DMS79 (cell line): ENCODE measurements at regions not wholly inside any gene's neighbourhood (a gene's known extent, or its start where the extent isn't known, plus 50 kb on each side); places are given as distances from the start of the nearest gene placed in this dataset.

Experiments
- DNase-seq: peaks from one replicate; lab custom pipeline; 2025; lab: John Stamatoyannopoulos, UW

DNA sequence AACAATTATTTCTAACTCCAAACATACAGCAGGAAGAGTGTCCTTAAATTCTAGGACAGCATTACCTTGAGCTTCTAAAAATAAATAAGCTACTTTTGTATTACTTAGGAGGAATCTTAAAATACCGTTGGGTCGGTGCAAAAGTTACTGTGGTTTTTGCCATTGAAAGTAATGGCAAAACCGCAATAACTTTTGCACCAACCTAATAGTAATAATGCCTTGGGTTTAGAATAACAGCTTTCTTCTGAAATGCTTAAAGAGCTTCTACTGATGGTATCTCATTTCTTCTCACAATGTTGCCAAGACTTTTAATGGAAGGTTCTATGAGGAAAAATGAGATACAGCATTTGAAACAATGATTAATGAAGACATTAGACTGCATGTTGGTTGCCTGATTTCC is 179.9 kb downstream of the SEC16B start:
- DNase-seq, result no peak

DNA sequence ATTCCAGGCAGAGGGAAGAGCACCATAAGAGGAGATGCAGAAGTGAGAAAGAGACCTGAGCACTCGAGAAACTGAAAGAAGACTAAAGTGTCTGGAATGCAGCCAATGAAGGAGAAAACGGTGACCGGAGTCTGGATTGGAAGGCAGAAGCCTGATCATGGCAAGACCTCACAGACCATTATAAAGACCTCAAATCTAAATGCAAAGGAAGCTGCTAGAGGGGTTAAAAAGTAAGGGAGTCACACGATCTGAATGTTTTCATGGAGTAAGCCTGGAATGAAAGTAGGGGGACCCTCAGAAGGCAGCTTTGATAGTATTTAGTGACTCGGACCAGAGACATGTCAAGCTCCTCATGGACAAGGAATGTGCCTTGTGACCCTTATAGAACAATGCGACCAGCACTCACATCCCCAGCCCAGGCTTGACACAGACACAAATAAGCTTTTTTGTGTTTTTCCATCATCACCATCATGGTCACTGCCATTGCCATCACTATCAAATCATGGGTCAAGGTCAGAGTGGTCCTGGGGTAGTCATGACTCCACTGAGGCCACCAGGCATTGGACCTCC is 183.6 kb downstream of the SEC16B start:
- no peak for DNase-seq

DNA sequence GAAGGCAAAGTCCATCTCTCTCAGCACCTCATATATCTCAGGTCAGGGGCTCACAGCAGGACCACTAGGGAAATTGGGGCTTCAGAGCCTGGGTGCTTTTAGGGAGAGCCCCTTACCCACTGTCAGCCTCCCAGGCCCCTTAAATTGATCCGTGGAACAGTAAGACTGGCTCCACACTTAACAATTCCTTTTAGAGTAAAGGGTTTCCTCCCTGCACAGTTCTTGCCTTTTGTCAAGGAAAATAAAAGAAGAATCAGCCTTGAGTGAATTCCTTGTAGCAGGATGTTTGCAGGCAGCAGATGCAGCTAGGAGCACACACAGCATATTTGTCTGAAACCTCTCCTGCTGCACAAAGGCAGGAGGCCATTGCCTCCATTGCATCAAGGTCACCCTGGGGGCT is 184.9 kb downstream of the SEC16B start:
- DNase-seq, result no peak

DNA sequence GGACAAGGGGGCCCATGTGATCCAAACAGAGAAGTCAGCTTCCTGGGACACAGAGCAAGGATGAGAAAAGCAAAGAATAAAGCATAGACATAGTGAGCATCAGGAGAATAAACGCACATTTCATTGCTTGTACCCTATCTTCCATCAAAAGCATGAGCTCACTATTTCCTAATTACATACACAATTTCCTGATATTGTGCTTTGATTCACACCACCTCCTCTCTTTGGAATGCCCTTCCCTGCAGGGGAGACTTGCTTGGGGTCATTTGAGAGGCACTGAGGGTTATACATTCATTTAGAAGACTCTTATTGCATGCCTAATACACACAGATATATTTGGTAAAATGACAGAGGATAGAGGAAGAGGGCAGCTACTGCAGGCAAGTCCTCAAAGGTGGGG is 185.4 kb downstream of the SEC16B start:
- DNase-seq, result no peak

DNA sequence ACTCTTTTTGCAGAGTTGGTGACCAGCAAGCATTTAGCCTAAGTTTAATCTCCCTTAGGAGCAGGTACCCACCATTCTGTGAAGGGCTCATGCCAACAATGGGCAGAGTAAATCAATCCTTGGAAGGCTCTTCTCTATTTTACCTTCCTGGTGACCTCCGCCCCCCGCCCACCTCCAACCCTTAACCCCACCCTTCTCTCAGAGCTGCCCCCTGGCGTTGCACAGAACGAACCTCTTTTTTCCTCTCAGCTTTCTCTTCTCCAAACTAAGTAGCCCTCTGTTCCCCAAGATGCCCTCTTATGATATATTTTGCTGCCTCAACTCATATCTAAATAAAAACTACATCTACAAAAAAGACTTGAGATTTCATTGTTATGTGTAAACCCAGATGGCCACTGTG is 186.8 kb downstream of the SEC16B start:
- DNase-seq, result no peak

DNA sequence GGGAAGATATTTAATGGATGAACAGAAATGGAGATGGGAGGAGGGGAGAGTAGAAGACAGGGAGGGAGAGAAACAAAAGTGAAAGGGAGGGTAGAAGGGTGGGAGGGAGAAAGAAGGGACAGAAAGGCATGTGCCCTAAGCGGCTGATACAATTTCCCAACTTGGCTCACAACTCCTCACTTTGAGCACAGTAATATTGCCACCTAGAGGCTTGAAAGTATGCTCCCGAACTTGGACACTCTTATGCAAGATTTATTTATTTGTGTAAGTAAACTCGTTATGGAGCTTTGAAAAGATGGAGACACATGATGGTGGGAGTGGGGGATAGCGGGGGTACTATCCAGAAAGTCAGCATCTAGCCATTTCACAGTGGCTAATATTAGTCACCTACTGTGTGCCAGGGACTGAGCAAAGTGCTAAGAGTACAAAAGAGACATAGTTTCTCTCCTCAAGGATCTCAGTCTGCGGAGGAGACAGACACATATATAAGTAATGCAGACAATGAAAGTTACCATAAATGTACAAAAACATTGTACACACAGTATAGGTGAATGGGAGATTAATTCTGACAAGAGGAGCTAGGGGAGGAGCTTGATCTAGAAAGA is 189.7 kb downstream of the SEC16B start:
- DNase-seq, result peak; percentile 8

DNA sequence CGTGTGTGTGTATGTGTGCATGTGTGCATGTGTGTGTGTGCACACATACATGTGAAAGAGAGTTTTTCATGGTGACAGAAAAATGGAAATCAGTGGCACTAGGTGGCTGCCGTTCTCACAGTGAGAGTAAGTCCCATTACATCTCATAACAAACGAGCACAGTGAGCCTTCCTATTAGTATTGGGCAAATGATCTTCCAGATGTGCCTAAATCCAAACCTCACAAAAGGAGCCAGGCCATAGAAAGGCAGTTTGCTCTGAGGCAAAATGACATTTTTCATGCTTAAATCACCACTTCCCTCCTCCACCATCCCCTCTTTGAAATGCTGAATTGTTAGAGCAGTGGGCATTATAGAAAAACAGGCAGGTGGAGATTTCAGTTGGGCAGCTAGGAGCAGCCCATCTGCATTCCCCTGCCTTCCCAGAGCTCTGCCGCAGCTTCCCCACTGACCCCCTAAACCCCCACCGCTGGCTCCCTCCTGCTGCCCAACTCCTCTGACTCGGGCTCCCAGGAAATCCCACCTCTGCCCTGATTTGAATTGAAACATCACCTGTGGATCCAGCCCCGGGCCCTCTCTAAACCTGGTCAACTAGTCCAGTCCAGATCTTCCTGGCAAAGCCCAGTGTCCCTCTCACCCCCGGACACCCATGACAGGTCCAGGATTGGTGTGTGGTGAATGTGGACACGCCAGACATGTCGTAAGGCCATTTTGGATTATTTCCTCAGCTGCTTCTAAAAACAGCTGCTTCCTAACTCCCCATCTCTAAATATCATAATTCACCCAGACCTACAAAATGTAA is 190.5 kb downstream of the SEC16B start:
- no peak for DNase-seq

DNA sequence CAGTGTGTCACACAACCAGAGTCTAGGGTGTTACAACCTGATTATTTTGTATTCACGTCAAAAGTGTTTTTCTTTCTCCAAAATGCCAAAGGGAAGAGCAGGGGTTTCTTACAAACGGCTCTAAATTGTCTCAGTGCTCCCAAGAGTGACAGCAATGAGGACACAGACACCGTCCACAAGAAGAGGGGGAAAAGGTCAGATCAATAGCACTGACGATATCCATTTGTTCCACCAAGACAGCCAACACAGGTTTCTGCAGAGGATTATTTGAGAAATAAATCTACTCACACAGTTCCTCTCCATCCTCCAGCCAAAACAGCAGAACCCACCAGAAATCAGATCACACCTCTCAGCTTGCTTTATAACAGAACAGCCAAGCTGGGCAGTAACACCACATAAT is 193.9 kb downstream of the SEC16B start:
- DNase-seq, result no peak

DNA sequence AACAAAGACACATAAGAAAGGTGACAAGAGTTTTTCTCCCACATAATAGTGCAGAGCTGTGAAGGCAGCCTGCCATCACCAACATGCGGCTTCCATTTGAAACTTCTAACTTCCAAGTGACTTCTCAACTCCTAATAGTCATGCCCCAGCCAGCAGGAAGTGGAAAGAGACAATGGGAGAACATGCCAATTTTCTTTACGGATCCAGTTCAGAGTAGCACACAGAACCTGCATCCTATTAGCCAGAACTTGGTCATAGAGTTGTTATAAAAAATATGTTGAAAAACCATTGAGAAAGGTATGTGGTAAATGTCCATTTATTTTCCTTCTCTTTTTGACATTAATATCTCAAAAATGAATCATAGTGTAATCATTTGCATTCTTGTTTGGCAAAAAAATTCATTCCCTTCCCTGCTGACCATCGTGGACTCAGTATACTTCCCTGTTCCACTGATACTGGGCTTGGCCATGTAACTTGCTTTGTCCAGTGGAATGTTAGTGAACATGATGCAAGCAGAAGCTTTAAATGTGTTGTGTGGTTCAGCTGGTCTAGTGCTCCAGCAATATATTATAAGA is 197.4 kb downstream of the SEC16B start:
- DNase-seq, result no peak

DNA sequence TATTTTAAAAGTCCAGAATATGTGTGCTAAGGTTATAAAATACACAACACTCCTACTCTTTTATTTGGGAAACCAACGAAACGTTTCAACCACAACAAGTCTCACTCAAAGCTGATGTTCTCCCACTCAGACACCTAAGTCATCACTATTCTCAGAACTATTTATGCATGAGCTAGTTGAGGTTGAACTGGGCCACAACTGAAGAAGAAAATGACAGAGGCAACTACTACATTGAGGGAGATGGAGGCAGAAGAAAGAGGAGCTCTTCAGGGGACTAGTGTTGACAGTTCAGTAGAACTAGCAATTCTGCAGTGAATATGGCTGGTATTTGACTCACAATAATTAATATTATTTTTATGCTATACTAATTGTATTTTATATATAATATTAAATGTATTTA is 198.2 kb downstream of the SEC16B start:
- DNase-seq, result no peak

DNA sequence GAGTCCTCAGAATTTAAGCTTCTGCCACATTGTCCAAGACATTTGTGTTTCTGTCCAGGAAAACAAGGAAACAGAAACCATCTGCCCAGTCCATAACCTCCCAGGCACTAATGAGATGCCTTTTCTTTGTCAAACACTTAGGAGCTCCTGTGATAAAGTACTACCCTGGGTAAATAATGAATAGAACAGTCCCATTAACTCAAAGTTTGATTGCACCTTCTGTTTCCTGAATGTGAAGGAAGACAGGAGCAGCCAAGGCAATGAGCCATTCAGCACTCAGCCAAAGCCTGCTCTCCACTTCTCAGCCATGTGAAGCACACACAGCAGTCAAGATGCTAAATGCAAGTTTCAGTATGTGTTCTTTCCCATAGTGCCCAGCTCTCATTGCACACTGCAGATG is 199.8 kb downstream of the SEC16B start:
- peak; percentile 89 for DNase-seq

DNA sequence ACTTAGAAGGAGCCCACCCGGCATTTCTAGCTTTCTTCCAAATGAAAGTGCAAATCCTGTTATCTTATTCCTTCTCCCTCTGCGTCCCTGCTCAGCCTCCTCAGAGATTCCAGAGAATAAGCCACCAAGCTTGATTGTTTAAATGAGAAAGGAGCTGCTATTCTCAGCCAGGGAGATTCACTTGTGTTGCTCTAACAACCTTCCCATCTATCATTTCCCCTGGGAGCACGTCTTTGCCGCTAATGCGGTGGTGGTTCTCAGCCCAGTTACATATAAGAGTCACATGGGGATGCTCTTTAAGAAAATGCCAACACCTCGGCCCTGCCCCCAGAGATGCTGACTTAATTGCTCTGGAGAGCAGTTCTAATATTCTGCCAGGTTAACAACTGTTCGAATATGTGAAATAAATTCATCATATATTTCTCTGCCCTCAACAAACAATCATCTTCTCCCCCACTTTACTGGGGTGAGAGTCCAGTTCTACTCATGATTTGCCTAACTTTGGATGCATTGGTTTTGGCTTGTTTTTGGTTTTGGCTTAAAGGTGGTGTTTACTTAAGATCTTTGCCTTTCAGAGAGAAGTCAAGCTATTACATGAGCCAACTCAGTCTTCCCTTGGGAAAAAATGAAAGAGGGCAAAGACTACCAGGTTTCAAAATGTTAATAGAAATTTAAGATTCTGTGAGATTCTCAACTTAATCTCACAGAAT is 213.9 kb downstream of the SEC16B start:
- no peak for DNase-seq

DNA sequence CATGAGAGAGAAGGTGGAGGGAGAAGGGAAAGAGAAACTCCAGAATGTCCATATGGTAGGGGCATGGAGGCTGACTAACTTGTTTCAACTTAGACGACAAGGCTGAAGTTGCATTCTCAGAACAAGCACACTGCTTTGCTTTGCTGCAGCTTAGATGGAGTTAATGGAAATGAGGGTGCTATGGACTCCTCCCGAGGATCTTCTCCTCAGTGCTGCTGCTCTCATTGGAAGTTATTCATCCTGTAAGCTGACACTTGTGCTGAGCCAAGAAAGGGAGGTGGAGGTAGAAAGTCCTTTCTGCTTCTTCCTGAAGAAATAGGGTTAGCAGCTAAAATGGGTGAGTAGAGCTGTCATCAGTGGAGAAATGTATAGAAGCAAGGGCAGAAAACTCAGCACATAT is 215.3 kb downstream of the SEC16B start:
- DNase-seq, result no peak

DNA sequence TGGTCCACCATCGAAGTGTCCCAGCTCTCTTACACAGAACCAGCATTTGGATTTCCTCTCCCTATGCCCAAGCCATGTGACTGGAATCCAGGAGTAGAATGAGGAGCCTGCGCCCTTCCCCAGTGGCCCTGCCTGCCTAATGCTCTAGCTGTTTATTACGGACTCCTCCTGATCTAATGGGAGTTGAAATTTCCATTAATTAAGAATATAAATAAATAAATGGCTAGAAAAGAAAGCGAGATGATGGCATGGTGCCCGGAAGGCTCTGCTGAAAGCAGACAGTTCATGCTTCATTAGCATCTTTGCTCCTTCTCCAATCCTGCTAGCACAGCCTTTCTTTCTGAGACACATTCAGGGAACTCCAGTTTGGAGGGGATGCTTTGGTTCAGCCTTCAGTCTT is 216.2 kb downstream of the SEC16B start:
- DNase-seq, result peak; percentile 76

DNA sequence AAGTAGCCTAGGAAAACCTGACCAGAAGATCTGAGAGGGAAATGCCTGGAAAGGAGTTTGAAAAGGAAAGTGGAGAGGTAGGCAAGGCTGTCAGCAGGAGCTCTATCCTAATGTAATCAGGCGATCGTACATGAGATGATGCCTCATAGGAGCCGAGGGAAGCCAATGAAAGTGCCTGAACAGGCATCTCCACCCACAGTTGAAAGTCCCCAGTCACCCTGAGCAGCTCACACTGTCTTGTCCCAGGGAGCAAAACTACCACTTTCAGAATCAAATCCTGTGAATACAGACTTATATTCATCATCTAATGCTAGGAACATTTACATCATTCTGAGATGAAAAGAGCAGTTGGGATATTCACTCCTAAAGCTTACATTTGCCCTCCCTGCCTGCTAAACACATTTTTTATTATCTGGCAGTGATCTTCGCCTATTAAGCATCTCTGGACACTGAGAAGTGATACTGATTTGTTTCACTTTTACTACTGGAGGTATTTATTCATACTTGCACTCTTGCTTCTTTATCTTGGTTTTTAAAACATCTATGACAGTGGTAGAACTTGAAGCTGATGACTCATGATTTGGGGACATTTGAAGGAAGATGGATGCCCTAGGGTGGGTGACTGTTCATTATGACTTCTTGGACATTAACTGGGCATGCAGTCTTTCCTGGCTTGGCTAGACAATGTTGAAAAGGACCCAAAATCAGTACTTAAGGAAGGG is 221.6 kb downstream of the SEC16B start:
- no peak for DNase-seq

DNA sequence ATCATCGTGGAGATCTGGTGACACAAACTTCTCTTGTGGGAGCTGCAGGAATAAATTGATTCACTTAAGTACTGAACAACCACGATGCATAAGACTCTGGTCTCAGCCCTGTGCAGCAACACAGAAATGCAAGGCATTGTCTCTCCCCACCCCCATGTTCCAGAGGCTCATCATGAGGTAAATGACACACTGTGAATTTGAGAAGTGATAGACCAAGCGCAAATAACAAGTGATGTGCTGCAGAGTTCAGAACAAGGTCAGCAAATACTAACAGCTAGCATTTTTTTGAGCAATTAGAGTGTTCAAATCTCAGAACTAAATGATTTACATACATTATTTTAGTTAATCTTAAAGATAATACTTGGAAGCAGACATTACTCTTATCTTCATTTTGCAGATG is 223.7 kb downstream of the SEC16B start:
- no peak for DNase-seq

DNA sequence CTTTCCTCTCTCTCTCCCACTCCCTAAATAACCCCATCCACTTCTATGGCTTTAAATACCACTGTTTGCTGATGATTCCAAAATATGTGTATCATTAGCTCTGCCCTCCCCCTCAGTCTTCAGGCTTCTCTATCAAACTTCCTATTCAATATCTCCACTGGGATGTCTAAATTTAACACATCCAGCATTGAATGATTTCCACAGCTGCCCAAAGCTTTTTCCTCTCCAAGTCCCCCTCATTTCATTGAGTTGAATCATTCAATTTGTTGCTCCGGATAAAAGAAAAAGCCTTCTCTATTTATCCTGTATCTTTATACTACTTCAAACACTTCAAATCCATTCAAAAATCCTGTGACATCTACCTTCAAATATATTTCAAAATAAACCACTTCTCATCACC is 225.0 kb downstream of the SEC16B start:
- no peak for DNase-seq

DNA sequence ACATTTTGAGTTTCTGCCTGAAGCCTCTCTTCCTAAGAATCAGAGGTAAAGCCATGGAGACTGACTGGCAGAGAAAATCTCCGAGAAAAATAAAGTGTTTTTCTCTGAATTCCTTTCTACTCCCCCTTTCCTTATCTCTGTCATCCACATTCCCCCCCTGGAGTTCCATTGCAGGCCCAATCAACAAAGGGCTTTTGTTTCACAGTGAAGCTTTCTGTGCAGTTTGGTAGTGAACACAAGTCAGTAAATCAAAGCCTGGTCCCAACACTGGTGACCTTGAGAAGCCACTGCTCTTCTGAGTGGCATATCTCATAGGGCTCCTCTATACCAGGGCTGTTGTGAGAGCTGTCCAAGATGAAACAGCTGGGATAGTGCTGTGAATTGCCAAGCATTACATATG is 228.4 kb downstream of the SEC16B start:
- no peak for DNase-seq

DNA sequence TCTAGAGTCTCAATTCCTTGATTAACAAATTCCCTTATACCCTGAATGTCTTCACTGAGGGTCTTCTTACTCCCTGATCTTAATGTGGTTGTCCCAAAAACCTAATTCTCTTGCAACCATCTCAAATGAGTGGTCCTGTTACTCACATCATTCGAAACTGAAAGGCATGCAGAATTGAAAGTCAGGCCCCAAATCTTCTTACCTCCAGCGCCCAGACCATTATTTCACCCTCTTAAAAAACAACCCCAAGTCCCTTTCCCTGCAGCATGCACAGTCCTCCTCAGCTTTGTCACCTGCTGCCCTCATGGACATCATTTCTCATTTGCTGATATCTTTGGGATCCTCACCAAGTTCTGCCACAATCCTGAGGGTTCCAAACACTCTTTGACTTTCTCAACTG is 230.1 kb downstream of the SEC16B start:
- DNase-seq, result no peak

DNA sequence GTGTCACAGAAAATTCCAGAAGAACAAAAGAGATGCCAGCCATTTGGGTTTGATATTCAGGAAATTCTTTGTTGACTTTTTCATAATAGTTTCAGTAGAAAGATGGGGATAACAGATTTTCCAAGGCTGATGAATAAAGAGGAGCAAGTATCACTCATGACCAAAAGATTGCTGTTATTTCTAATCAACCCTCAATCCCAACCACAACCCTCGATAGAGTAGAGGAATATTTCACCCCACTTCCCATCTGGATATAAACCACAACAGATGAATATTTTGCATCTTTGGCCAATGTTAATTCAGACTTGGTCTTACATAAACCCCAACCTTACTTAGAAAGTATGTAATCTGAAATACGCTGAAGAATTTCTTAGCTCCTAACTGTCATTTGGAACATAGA is 232.4 kb downstream of the SEC16B start:
- DNase-seq, result no peak

DNA sequence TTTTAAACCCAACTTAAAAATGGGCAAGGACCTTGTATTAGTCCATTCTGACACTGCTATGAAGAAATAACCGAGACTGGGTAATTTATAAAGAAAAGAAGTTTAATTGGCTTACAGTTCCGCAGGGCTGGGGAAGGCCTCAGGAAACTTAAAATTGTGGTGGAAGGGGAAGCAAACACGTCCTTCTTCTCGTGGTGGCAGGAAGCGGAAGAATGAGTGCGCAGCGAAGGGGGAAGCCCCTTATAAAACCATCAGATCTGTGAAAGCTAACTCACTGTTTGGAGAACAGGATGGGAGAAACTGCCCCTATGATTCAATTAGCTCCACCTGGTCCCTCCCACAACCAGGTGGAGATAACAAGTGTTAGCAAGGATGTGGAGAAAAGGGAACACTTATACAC is 237.7 kb downstream of the SEC16B start:
- DNase-seq, result no peak

DNA sequence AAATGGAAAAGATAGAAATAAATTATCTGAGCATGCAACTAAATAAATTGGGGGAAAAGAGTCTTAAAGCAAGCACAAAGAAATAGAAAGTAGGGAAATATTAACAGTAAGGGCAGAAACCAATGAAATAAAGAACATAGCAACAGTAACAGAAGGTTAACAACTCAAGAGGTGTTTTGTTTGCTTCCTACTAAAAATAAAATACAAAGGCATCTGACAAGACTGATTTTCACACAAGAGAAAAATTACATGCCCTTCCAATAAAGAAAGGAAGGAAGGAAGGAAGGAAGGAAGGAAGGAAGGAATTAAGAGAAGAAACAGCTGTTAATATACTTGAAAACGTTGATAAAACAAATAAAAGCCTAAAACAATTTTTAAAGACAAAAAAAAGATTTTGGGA is 240.2 kb downstream of the SEC16B start:
- DNase-seq, result no peak
